ENCODE measurements at regions not wholly inside any gene's neighbourhood (a gene's known extent, or its start where the extent isn't known, plus 50 kb on each side); places are given as distances from the start of the nearest gene placed in this dataset.
"Not testable (repeated sequence)": the region's sequence is repeated elsewhere in the genome, so short reads cannot be mapped to it uniquely, and the experiment has no call there.

DNA sequence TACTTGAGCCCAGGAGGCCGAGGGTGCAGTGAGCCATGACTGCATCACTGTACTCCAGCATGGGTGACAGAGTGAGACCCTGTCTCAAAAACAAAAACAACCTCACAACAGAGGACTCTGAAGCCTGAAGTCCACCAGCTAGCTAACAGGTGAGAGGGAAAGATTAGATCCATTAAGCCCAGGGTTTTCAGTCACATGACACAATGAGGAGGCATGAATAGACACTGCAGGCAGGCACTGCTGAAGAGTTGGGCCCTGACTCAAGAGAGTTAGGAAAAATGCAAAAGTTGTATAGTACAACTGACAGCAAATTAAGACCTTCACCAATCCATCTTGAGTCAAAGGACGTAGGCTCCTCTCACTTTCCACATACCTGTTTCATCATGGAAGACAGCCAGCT is 64.9 kb downstream of the IARS1 start:
- Histone ChIP-seq H3K36me3 (ENCODE audit: control insufficient read depth, insufficient read depth, low read length) (peaks cover 12% of the 10 kb centered on the region), H3K27me3 (replicated peaks; ENCODE audit: control insufficient read depth, insufficient read depth, low read length) (no peaks in the 10 kb centered on the region), H3K4me3 (replicated peaks; ENCODE audit: low read depth, low read length) (no peak overlapping the region)
- TF ChIP-seq, protein P1, sequence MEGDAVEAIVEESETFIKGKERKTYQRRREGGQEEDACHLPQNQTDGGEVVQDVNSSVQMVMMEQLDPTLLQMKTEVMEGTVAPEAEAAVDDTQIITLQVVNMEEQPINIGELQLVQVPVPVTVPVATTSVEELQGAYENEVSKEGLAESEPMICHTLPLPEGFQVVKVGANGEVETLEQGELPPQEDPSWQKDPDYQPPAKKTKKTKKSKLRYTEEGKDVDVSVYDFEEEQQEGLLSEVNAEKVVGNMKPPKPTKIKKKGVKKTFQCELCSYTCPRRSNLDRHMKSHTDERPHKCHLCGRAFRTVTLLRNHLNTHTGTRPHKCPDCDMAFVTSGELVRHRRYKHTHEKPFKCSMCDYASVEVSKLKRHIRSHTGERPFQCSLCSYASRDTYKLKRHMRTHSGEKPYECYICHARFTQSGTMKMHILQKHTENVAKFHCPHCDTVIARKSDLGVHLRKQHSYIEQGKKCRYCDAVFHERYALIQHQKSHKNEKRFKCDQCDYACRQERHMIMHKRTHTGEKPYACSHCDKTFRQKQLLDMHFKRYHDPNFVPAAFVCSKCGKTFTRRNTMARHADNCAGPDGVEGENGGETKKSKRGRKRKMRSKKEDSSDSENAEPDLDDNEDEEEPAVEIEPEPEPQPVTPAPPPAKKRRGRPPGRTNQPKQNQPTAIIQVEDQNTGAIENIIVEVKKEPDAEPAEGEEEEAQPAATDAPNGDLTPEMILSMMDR (IDR thresholded peaks at IDR 0.05; ENCODE audit: insufficient read depth, low read length, poor library complexity, severe bottlenecking) = no peak
- no peak for DNase-seq (ENCODE audit: extremely low read depth, insufficient read length)

DNA sequence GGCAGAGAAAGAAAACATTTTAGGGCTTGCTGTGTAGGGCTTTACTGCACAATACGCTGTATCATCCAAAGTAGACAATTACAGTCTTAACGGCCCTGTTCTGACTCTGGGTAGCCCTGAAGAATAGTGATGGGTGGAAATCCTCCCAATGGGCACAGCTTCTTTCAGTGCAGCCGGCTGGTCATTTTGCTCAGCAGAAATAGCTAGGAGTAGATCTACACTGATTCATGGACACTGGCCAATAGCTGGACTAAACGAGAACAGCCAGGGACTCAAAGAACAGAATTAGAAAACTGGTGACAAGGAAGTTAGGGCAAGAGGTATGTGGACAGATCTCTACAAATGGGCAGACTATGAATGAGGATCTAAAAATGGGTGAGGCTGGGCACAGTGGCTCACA is 69.3 kb downstream of the IARS1 start:
- Histone ChIP-seq H3K27me3 (replicated peaks; ENCODE audit: control insufficient read depth, insufficient read depth, low read length) (no peaks in the 10 kb centered on the region), H3K36me3 (ENCODE audit: control insufficient read depth, insufficient read depth, low read length) (peaks cover 24% of the 10 kb centered on the region), H3K4me3 (replicated peaks; ENCODE audit: low read depth, low read length) (no peak overlapping the region)
- TF ChIP-seq, protein P1 (IDR thresholded peaks at IDR 0.05; ENCODE audit: insufficient read depth, low read length, poor library complexity, severe bottlenecking) = no peak
- DNase-seq (ENCODE audit: extremely low read depth, insufficient read length) = no peak

DNA sequence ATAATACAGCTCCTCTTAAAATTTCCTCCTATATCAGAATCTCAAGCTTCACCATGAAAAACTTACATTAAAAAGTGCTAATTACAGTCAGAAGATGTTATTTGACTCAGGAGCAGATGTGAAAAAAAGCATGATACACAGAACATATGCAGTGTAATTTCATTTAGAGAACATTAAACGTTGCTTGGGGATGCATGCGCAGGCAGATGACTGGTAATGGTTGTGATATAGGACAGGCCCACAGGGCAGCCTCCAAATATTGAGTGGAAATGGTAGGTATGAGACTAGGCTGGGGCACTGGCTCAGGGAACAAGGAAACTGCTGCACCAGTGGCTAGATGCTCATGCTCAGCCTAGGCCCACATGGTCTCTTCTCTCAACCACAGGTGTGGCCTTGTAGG is 69.7 kb downstream of the IARS1 start:
- DNase-seq (ENCODE audit: extremely low read depth, insufficient read length) = no peak
- Histone ChIP-seq H3K4me3 (replicated peaks; ENCODE audit: low read depth, low read length) (no peak overlapping the region), H3K27me3 (replicated peaks; ENCODE audit: control insufficient read depth, insufficient read depth, low read length) (no peaks in the 10 kb centered on the region), H3K36me3 (ENCODE audit: control insufficient read depth, insufficient read depth, low read length) (peaks cover 23% of the 10 kb centered on the region)
- TF ChIP-seq, protein P1 (IDR thresholded peaks at IDR 0.05; ENCODE audit: insufficient read depth, low read length, poor library complexity, severe bottlenecking) = no peak

DNA sequence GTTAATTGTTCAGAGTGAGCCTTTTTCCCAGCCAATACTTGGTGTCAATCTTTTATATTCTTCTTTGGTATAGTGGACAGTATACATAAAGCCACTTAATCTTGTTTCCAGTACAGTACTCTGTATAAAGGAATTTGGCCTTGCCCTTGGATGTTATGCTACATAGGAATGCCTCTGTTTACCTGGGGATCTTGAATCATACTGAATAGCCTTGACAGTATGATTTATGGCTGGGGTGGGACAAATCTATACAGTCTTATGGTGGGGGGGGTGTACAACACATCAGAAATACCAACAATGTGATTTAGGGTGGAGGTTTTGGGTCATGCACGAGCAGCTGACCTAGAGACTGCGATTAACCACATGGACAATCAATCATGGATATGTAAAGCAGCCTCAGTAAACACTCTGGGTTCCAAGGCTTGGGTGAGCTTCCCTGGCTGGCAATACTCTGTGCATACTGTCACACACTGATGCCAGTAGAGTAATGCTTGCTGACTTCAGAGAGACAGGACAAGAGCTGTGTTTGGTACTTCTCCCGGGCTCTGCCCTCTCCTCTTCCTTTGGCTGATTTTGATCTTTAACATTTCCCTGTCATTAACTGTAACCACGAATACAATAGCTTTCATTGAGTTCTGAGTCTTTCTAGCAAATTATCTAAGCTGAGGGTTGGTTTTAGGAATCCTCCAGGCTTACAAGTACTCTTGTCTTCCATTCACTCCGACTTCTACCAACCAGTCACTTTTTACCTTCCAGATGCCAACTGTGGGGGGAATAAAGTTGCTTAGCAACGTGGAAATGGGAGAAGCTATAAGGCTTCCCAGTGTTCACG is 84.6 kb downstream of the IARS1 start:
- Histone ChIP-seq H3K36me3 (ENCODE audit: control insufficient read depth, insufficient read depth, low read length) (peaks cover 21% of the 10 kb centered on the region), H3K4me3 (replicated peaks; ENCODE audit: low read depth, low read length) (no peak overlapping the region), H3K27me3 (replicated peaks; ENCODE audit: control insufficient read depth, insufficient read depth, low read length) (no peaks in the 10 kb centered on the region)
- DNase-seq (ENCODE audit: extremely low read depth, insufficient read length) = no peak
- TF ChIP-seq, protein P1 (IDR thresholded peaks at IDR 0.05; ENCODE audit: insufficient read depth, low read length, poor library complexity, severe bottlenecking) = no peak

DNA sequence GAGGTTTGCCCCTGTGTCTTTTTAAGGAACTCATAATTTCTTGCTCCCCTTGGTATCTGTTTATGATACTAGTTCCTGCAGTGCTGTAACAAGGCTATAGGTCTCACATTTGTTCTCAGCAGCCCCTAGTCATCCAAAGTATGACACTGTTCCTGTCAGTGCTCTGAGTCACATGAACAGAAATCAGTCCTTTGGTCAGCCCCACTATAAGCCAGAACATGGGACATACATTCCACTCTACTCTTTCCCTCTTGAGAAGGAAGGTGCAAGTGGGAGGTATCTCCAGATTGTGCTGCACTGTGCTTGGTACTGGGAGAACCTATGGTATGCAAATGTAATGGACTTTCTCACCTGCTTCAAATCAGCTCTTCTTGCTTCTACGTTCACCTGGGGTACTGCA is 87.0 kb downstream of the IARS1 start:
- Histone ChIP-seq H3K4me3 (replicated peaks; ENCODE audit: low read depth, low read length) (no peak overlapping the region), H3K27me3 (replicated peaks; ENCODE audit: control insufficient read depth, insufficient read depth, low read length) (no peaks in the 10 kb centered on the region), H3K36me3 (ENCODE audit: control insufficient read depth, insufficient read depth, low read length) (peaks cover 14% of the 10 kb centered on the region)
- TF ChIP-seq, protein P1 (IDR thresholded peaks at IDR 0.05; ENCODE audit: insufficient read depth, low read length, poor library complexity, severe bottlenecking) = no peak
- no peak for DNase-seq (ENCODE audit: extremely low read depth, insufficient read length)

DNA sequence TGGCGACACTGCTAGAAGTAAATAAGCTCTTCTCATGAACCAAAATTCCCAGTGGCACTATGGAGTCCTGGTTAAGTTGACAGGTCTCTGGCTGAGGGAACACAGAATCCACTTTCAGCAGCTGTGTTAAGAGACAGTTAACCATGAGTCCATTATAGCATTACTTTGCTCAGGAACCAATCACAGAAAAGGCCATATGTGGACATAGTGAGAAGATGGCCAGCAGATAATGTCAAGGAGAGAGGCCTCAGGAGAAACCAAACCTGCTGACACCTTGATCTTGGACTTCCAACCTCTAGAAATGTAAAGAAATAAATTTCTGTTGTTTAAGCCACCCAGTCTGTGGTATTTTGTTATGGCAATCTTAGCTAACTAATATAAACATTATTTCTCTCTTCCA is 88.7 kb upstream of the SPTLC1 start:
- H3K36me3 ChIP-seq (ENCODE audit: control insufficient read depth, insufficient read depth, low read length); H3K27me3 ChIP-seq (replicated peaks; ENCODE audit: control insufficient read depth, insufficient read depth, low read length); DNase-seq (ENCODE audit: extremely low read depth, insufficient read length); H3K4me3 ChIP-seq (replicated peaks; ENCODE audit: low read depth, low read length): not testable (repeated sequence)

DNA sequence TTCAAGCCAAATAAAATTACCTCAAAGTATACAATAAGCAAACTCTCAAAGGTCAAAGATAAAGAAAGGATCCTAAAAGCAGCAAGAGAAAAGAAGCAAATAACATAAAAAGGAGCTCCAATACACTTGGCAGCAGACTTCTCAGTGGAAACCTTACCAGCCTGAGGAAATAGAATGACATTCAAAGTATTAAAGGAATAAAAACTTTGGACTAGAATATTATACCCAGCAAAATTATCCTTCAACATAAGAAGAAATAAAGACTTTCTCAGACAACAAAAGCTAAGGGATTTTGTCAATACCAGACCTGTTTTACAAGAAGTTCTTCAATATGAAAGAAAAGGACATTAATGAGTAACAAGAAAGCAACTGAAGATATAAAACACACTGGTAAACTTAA is 83.0 kb upstream of the SPTLC1 start:
- H3K36me3 ChIP-seq (ENCODE audit: control insufficient read depth, insufficient read depth, low read length); H3K4me3 ChIP-seq (replicated peaks; ENCODE audit: low read depth, low read length); H3K27me3 ChIP-seq (replicated peaks; ENCODE audit: control insufficient read depth, insufficient read depth, low read length); DNase-seq (ENCODE audit: extremely low read depth, insufficient read length): not testable (repeated sequence)

Data from GM06990 (cell line).